Psoas muscle (tissue), 7 donors: ENCODE measurements at regions not wholly inside any gene's neighbourhood (a gene's known extent, or its start where the extent isn't known, plus 50 kb on each side); places are given as distances from the start of the nearest gene placed in this dataset.
"Not testable (repeated sequence)": the region's sequence is repeated elsewhere in the genome, so short reads cannot be mapped to it uniquely, and the experiment has no call there.

Experiments used
- ATAC-seq, 4 donors: fragments of 200-7000 bp; cut with Tn5 transposase; one replicate each; pipeline ENCODE4 v1.9.1; 2020; ENCODE audit warnings: moderate library complexity in 3 of 4, mild to moderate bottlenecking in 2 of 4
- DNase-seq, 2 donors: peaks; one replicate each; pipeline ENCODE4 v3.0.0-alpha.2; 2020
- H3K27ac ChIP-seq: fragments of 200-600 bp; one replicate; pipeline ENCODE4 v1.8.0; 2022
- H3K27me3 ChIP-seq, 3 donors: fragments of 200-600 bp in 1 of 3; one replicate each; pipeline versions ENCODE4 v1.6.1 to v1.8.0; 2013 to 2022; ENCODE audit warnings: low read length in 2 of 3, mild to moderate bottlenecking in 2 of 3, moderate library complexity in 1 of 3; ENCODE audit not compliant: insufficient read depth in 3 of 3
- H3K36me3 ChIP-seq, 2 donors: fragments of 200-600 bp in 1 of 2; one replicate each; pipeline versions ENCODE4 v1.6.1 to v1.8.0; 2013 to 2022; ENCODE audit warnings: low read depth in 1 of 2, mild to moderate bottlenecking in 1 of 2, moderate library complexity in 1 of 2; ENCODE audit not compliant: insufficient read depth in 1 of 2
- H3K4me1 ChIP-seq: fragments of 200-600 bp; one replicate; pipeline ENCODE4 v1.8.0; 2022
- H3K4me3 ChIP-seq: fragments of 200-600 bp; one replicate; pipeline ENCODE4 v1.8.0; 2022; ENCODE audit warnings: mild to moderate bottlenecking
- H3K9me3 ChIP-seq: fragments of 200-600 bp; one replicate; pipeline ENCODE4 v1.8.0; 2022
- CTCF ChIP-seq: fragments of 200-600 bp; IDR thresholded peaks from one replicate; pipeline ENCODE4 v1.8.0; 2022; ENCODE audit warnings: antibody characterized with exemption
- WGBS, 3 donors: extraction: QIAGEN DNeasy Blood & Tissue Kit; methylation state at CpG; one replicate each; pipeline versions ENCODE4 v1.1.6 to v1.1.7; 2013; 5-methylcytosine and 5-hydroxymethylcytosine counted together
- intact Hi-C, 2 donors: fragments of 100-400 bp; cut with DNase I; formaldehyde crosslinking; loops; one replicate each; pipeline versions ENCODE4 v1.11.0 to v1.14.2; 2022
- donor health status: healthy with polysubstance abuse.
- donor health status: DM: no; HTN: no; CAD: no; lungs with moderate emphysema.
- donor health status: Bipolar disorder and iron deficiency.
- donor health status: healthy.
- donor health status: DM: yes; HTN: yes; CAD: no.
- donor health status: DM: no; HTN: no; CAD: no.
- donor health status: DM: yes; HTN: yes; CAD: no.

GRCh38 chr17:33950061-33950460 is 305.0 kb upstream of the CCL2 start:
- WGBS, 3 donors = 82 to 92% (median 88%) methylated on average over 6 of the region's 6 CpGs
- no peak for DNase-seq
- no peak for TF ChIP-seq CTCF

GRCh38 chr17:33952425-33952824 is 302.7 kb upstream of the CCL2 start:
- Histone ChIP-seq H3K27me3 (no peaks in the 10 kb centered on the region), H3K27ac (no peak overlapping the region), H3K4me3 (no peak overlapping the region), H3K4me1 (no peaks in the 10 kb centered on the region), H3K9me3 (no peaks in the 10 kb centered on the region), H3K36me3 (no peaks in the 10 kb centered on the region)
- TF ChIP-seq CTCF = no peak
- no peak for ATAC-seq
- DNase-seq = no peak
- WGBS, 3 donors = 68 to 90% (median 73%) methylated on average over 1 of the region's 1 CpG
- intact Hi-C loops = no loop called here

More at GRCh38 chr17:33950061-33950460, 305.0 kb upstream of the CCL2 start:
- Histone ChIP-seq H3K27me3 (peaks cover 0 to 4% (median 0%) of the 10 kb centered on the region in 3 donors), H3K4me1 (no peaks in the 10 kb centered on the region), H3K27ac (no peak overlapping the region), H3K9me3 (no peaks in the 10 kb centered on the region), H3K4me3 (no peak overlapping the region), H3K36me3 (no peaks in the 10 kb centered on the region)
- no peak for ATAC-seq
- intact Hi-C loops = no loop called here

- TF ChIP-seq CTCF = no peak
- H3K4me3 ChIP-seq = no peak overlapping the region
- intact Hi-C loops = no loop called here
- ATAC-seq (no peak), DNase-seq (no peak)
- no peaks in the 10 kb centered on the region for H3K9me3 ChIP-seq
- no peak overlapping the region for H3K27ac ChIP-seq
- WGBS, 3 donors = 68 to 75% (median 69%) methylated on average over 3 of the region's 3 CpGs
- no peaks in the 10 kb centered on the region for H3K27me3 ChIP-seq
- H3K36me3 ChIP-seq = no peaks in the 10 kb centered on the region
- H3K4me1 ChIP-seq = no peaks in the 10 kb centered on the region
Observed at GRCh38 chr17:33954597-33954996, 300.5 kb upstream of the CCL2 start.

GRCh38 chr17:33955461-33955860 is 299.6 kb upstream of the CCL2 start:
- ATAC-seq (no peak), DNase-seq (no peak)
- intact Hi-C loops = no loop called here
- TF ChIP-seq CTCF = no peak
- Histone ChIP-seq H3K36me3 (no peaks in the 10 kb centered on the region), H3K27me3 (no peaks in the 10 kb centered on the region), H3K4me3 (no peak overlapping the region), H3K9me3 (no peaks in the 10 kb centered on the region), H3K27ac (no peak overlapping the region), H3K4me1 (no peaks in the 10 kb centered on the region)
- 13 to 26% (median 20%) methylated on average over 2 of the region's 2 CpGs for WGBS, 3 donors

- H3K4me3 ChIP-seq, DNase-seq, H3K27me3 ChIP-seq, H3K9me3 ChIP-seq, intact Hi-C loops, H3K36me3 ChIP-seq, ATAC-seq, H3K4me1 ChIP-seq, H3K27ac ChIP-seq: not testable (repeated sequence)
Observed at GRCh38 chr17:33959098-33959497, 296.0 kb upstream of the CCL2 start.
